ENCODE measurements at regions not wholly inside any gene's neighbourhood (a gene's known extent, or its start where the extent isn't known, plus 50 kb on each side); places are given as distances from the start of the nearest gene placed in this dataset.
"Not testable (repeated sequence)": the region's sequence is repeated elsewhere in the genome, so short reads cannot be mapped to it uniquely, and the experiment has no call there.

GRCh38 chr18:71038196-71038595 lies 749.4 kb downstream of the SOCS6 start:
- Histone ChIP-seq H3K9ac (ENCODE audit: low read depth, low read length) (no peak overlapping the region), H3K36me3 (ENCODE audit: insufficient read depth, low read length) (no peaks in the 10 kb centered on the region), H3K4me2 (ENCODE audit: insufficient read depth, low read length) (no peak overlapping the region), H3K79me2 (ENCODE audit: insufficient read depth, low read length) (no peaks in the 10 kb centered on the region), H2AFZ (ENCODE audit: low read depth, low read length) (no peak overlapping the region), H4K20me1 (ENCODE audit: insufficient read depth, low read length) (no peaks in the 10 kb centered on the region), H3K27ac (ENCODE audit: low read length) (no peak overlapping the region), H3K27me3 (ENCODE audit: insufficient read depth, low read length, poor library complexity) (no peaks in the 10 kb centered on the region), H3K9me3 (ENCODE audit: insufficient read depth, low read length, severe bottlenecking) (no peaks in the 10 kb centered on the region), H3K4me1 (ENCODE audit: insufficient read depth, low read length) (no peaks in the 10 kb centered on the region), H3K4me3 (ENCODE audit: low read depth in 1 of 2, low read length in 2 of 2) (no peak overlapping the region)
- TF ChIP-seq, protein P1, sequence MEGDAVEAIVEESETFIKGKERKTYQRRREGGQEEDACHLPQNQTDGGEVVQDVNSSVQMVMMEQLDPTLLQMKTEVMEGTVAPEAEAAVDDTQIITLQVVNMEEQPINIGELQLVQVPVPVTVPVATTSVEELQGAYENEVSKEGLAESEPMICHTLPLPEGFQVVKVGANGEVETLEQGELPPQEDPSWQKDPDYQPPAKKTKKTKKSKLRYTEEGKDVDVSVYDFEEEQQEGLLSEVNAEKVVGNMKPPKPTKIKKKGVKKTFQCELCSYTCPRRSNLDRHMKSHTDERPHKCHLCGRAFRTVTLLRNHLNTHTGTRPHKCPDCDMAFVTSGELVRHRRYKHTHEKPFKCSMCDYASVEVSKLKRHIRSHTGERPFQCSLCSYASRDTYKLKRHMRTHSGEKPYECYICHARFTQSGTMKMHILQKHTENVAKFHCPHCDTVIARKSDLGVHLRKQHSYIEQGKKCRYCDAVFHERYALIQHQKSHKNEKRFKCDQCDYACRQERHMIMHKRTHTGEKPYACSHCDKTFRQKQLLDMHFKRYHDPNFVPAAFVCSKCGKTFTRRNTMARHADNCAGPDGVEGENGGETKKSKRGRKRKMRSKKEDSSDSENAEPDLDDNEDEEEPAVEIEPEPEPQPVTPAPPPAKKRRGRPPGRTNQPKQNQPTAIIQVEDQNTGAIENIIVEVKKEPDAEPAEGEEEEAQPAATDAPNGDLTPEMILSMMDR (IDR thresholded peaks at IDR 0.05; ENCODE audit: borderline replicate concordance, extremely low read depth, low read length, poor library complexity, severe bottlenecking) = no peak
- no peak for TF ChIP-seq EZH2 (IDR thresholded peaks at IDR 0.05; ENCODE audit: borderline replicate concordance, low read depth, low read length, severe bottlenecking)
- no peak for ATAC-seq (ENCODE audit: insufficient read depth, low read depth)
- DNase-seq = no peak

GRCh38 chr18:71036783-71037182 lies 747.9 kb downstream of the SOCS6 start:
- Histone ChIP-seq H3K27me3 (ENCODE audit: insufficient read depth, low read length, poor library complexity) (no peaks in the 10 kb centered on the region), H3K4me2 (ENCODE audit: insufficient read depth, low read length) (no peak overlapping the region), H3K9me3 (ENCODE audit: insufficient read depth, low read length, severe bottlenecking) (no peaks in the 10 kb centered on the region), H3K36me3 (ENCODE audit: insufficient read depth, low read length) (no peaks in the 10 kb centered on the region), H3K4me1 (ENCODE audit: insufficient read depth, low read length) (no peaks in the 10 kb centered on the region), H2AFZ (ENCODE audit: low read depth, low read length) (no peak overlapping the region), H3K9ac (ENCODE audit: low read depth, low read length) (no peak overlapping the region), H4K20me1 (ENCODE audit: insufficient read depth, low read length) (no peaks in the 10 kb centered on the region), H3K4me3 (ENCODE audit: low read depth in 1 of 2, low read length in 2 of 2) (no peak overlapping the region), H3K27ac (ENCODE audit: low read length) (no peak overlapping the region), H3K79me2 (ENCODE audit: insufficient read depth, low read length) (no peaks in the 10 kb centered on the region)
- TF ChIP-seq, protein P1 (IDR thresholded peaks at IDR 0.05; ENCODE audit: borderline replicate concordance, extremely low read depth, low read length, poor library complexity, severe bottlenecking) = no peak
- TF ChIP-seq EZH2 (IDR thresholded peaks at IDR 0.05; ENCODE audit: borderline replicate concordance, low read depth, low read length, severe bottlenecking) = no peak
- DNase-seq (no peak), ATAC-seq (ENCODE audit: insufficient read depth, low read depth) (no peak)

DNA sequence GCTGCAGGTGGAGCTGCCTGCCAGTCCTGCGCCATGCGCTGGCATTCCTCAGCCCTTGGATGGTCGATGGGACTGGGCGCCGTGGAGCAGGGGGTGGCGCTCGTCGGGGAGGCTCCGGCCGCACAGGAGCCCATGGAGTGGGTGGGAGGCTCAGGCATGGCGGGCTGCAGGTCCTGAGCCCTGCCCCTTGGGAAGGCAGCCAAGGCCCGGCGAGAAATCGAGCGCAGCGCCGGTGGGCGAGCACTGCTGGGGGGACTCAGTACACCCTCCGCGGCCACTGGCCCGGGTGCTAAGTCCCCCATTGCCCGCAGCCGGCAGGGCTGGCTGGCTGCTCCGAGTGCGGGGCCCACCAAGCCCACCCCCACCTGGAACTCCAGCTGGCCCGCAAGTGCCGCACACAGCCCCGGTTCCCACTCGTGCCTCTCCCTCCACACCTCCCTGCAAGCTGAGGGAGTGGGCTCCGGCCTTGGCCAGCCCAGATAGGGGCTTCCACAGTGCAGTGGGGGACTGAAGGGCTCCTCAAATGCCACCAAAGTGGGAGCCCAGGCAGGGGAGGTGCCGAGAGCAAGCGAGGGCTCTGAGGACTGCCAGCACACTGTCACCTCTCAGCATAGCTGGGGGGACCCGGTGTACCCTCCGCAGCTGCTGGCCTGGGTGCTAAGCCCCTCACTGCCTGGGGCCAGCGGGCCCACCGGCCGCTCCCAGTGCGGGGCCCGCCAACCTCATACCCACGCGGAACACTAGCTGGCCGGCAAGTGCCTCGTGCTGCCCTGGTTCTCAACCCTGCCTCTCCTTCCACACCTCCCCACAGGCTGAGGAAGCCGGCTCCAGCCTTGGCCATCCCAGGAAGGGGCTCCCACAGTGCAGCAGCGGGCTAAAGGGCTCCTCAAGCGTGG lies 742.7 kb downstream of the SOCS6 start:
- DNase-seq; H3K79me2 ChIP-seq (ENCODE audit: insufficient read depth, low read length): not testable (repeated sequence)

DNA sequence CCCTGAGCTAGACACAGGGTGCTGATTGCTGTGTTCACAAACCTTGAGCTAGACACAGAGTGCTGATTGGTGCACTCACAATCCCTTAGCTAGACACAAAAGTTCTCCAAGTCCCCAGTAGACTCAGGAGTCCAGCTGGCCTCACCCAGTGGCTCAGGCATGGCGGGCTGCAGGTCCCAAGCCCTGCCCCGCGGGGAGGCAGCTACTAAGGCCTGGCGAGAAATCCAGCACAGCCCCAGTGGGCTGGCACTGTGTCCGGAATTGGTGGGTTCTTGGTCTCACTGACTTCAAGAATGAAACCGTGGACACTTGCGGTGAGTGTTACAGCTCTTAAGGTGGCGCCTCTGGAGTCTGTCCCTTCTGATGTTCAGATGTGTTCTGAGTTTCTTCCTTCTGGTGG lies 741.2 kb downstream of the SOCS6 start:
- not testable (repeated sequence) for H3K4me2 ChIP-seq (ENCODE audit: insufficient read depth, low read length); DNase-seq; H4K20me1 ChIP-seq (ENCODE audit: insufficient read depth, low read length); H3K9me3 ChIP-seq (ENCODE audit: insufficient read depth, low read length, severe bottlenecking); H3K4me3 ChIP-seq (ENCODE audit: low read depth in 1 of 2, low read length in 2 of 2); H3K9ac ChIP-seq (ENCODE audit: low read depth, low read length); ATAC-seq (ENCODE audit: insufficient read depth, low read depth); H2AFZ ChIP-seq (ENCODE audit: low read depth, low read length); H3K27ac ChIP-seq (ENCODE audit: low read length); H3K27me3 ChIP-seq (ENCODE audit: insufficient read depth, low read length, poor library complexity); H3K79me2 ChIP-seq (ENCODE audit: insufficient read depth, low read length); H3K4me1 ChIP-seq (ENCODE audit: insufficient read depth, low read length); H3K36me3 ChIP-seq (ENCODE audit: insufficient read depth, low read length)

More for the DNA sequence above, 742.7 kb downstream of the SOCS6 start:
- not testable (repeated sequence) for H3K9ac ChIP-seq (ENCODE audit: low read depth, low read length); ATAC-seq (ENCODE audit: insufficient read depth, low read depth); H3K4me1 ChIP-seq (ENCODE audit: insufficient read depth, low read length); H2AFZ ChIP-seq (ENCODE audit: low read depth, low read length); H3K27me3 ChIP-seq (ENCODE audit: insufficient read depth, low read length, poor library complexity); H3K4me2 ChIP-seq (ENCODE audit: insufficient read depth, low read length); H3K36me3 ChIP-seq (ENCODE audit: insufficient read depth, low read length); H3K27ac ChIP-seq (ENCODE audit: low read length); H3K9me3 ChIP-seq (ENCODE audit: insufficient read depth, low read length, severe bottlenecking); H4K20me1 ChIP-seq (ENCODE audit: insufficient read depth, low read length); H3K4me3 ChIP-seq (ENCODE audit: low read depth in 1 of 2, low read length in 2 of 2)
